Motor neuron (in vitro differentiated cells): ENCODE measurements at regions not wholly inside any gene's neighbourhood (a gene's known extent, or its start where the extent isn't known, plus 50 kb on each side); places are given as distances from the start of the nearest gene placed in this dataset.

Experiments
- ATAC-seq, 8 experiments: fragments of 200-7000 bp; cut with Tn5 transposase; replicated peaks in 6 of 8; 2 replicates each; pipeline ENCODE4 v1.8.0; 2021; ENCODE audit warnings: mild to moderate bottlenecking in 8 of 8, moderate library complexity in 8 of 8
- H3K27ac ChIP-seq, 2 donors: fragments of 250-450 bp; sonication (Bioruptor Pico); 2 replicates each; pipeline ENCODE4 v1.9.0; 2021; ENCODE audit warnings: antibody characterized with exemption in 2 of 2, mild to moderate bottlenecking in 2 of 2, moderate library complexity in 1 of 2
- H3K4me1 ChIP-seq, 2 donors: fragments of 250-450 bp; sonication (Bioruptor Pico); replicated peaks in 1 of 2; 2 replicates each; pipeline ENCODE4 v1.6.1; 2021; ENCODE audit warnings: antibody characterized with exemption in 2 of 2, mild to moderate bottlenecking in 2 of 2, moderate library complexity in 1 of 2
- H3K4me3 ChIP-seq, 5 donors: fragments of 250-450 bp; sonication (Bioruptor Pico); 2 replicates each; pipeline ENCODE4 v1.9.0; 2021; ENCODE audit warnings: antibody characterized with exemption in 5 of 5, mild to moderate bottlenecking in 5 of 5, moderate library complexity in 4 of 5
- WGBS, 10 experiments: fragments of 450-650 bp; shearing (Covaris generic); methylation state at CpG; one replicate each; pipeline ENCODE4 v1.0.0; 2022; 5-methylcytosine and 5-hydroxymethylcytosine counted together
- in situ Hi-C, 9 experiments: fragments of 400-800 bp; cut with MboI; loops; one replicate each; pipeline ENCODE4 v1.15.0; 2021; ENCODE audit warnings: low sequenced_read_pairs in 9 of 9, low pct_unique_long_range_greater_than_20kb in 2 of 9; ENCODE audit not compliant: unreplicated experiment in 9 of 9

DNA sequence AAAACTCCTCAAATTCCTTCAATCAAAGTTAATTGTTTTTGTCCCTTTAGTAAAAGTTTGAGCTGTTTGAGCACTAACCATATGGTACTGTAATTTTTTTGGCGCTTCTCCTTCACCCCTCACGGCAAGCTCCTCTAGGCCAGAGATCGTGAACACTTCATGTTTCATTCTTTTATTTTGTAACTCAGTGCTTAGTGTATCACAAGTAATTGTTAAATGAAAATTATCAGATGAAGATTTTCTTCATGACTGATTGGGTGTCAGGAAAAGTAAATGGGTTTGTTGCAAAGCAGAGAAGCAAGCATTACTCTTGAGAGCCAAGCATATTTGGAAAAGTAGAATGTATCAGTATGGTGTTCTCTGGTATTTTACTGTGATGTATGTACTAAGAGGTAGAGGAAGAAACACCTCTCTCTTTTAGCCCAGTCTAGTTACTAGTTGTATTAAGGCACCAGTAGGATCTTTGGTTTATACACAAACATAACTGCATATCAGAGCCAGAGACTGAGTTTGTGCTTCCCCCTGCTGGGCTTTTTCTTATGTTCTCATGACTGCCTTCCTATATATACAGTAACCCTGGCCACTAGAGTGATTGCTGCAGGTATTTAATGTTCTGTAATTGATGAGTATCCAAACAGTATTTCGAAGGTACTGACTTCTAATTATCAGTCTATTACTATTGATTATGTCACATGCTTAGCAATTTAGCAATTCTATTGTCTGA, 202.3 kb upstream of the KLHL1 start:
- in situ Hi-C loops = loop anchor here in 1 of 9 experiments (25.0 kb wide), 1 partner anchor 223 kb away; no protein-coding TSS in a partner anchor
- Histone ChIP-seq H3K4me3 (no peak overlapping the region), H3K4me1 (no peaks in the 10 kb centered on the region), H3K27ac (no peak overlapping the region)
- peak in 6 of 8 experiments; percentile 62 to 98 (median 82) for ATAC-seq
- WGBS, 10 experiments = 0 to 64% (median 24%) methylated on average over 1 to 4 of the region's 4 CpGs

- H3K4me3 ChIP-seq = no peak overlapping the region
- no peak overlapping the region for H3K27ac ChIP-seq
- H3K4me1 ChIP-seq = peaks cover 0 to 6% of the 10 kb centered on the region in 2 donors
- WGBS, 10 experiments = 90 to 100% (median 93%) methylated on average over 2 to 7 of the region's 12 CpGs; no CpG with 5 or more reads in 7 of the 10 experiments
- ATAC-seq = no peak
- in situ Hi-C loops = no loop called here
Measured at GRCh38 chr13:70297189-70297616, 189.0 kb upstream of the KLHL1 start.

- in situ Hi-C loops = no loop called here
- no peak overlapping the region for H3K4me3 ChIP-seq
- H3K4me1 ChIP-seq = no peaks in the 10 kb centered on the region
- no peak for ATAC-seq
- no peak overlapping the region for H3K27ac ChIP-seq
- WGBS, 10 experiments = 0 to 100% (median 42%) methylated on average over 1 of the region's 1 CpG; no CpG with 5 or more reads in 2 of the 10 experiments
Measured at GRCh38 chr13:70284371-70284770, 176.1 kb upstream of the KLHL1 start.

DNA sequence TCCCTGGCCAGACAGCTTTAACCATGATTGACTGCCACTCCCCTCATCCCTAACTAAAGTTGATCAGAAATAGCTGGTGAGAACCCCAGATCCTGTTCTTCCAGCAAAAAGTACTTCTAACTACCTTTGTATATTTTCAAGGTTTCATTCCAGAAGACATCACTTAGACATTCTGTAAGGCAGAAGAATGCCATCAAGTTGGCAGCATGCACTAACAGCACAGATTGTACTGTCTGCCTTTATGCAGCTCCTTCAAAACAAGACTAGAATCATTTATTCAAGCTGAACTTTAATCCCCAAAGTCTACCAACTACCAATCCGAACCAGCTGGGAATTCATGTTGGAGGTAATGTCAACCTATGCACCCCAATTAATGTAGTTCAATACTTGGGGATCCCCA, 167.6 kb upstream of the KLHL1 start:
- H3K4me3 ChIP-seq = no peak overlapping the region
- in situ Hi-C loops = no loop called here
- 0 to 100% (median 50%) methylated on average over 1 of the region's 1 CpG; no CpG with 5 or more reads in 3 of the 10 experiments for WGBS, 10 experiments
- no peak overlapping the region for H3K27ac ChIP-seq
- H3K4me1 ChIP-seq = no peaks in the 10 kb centered on the region
- no peak for ATAC-seq

DNA sequence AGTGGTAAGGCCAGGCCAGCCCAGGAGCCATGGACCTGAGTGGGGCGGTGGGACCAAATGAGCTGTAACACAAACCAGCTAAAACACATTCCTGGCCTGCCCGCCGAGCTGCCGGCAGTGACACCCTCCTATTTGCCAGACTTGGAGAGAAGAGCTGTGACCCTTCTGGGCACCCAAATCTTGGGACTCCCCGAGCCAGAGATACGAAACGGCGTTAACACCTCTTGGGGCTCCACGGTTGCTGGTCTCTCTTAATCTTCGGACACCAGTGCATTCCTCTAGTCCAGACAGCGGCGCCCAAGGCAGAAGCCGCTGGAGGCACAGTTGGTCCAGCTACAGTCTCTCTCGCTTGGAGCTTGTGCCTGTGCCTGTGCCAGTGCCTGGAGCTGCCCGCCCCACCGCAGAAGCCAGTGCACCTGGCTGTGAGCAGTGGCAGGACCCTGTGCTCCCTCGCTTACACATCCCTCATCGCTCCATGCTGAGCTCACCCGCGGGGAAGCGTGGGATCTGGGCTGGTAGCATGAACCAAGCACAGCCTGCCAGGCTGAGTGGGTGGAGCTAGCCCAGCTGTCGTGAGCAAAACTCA, 147.2 kb upstream of the KLHL1 start:
- no peak overlapping the region for H3K4me3 ChIP-seq
- H3K27ac ChIP-seq = no peak overlapping the region
- 20 to 100% (median 67%) methylated on average over 1 to 7 of the region's 22 CpGs; no CpG with 5 or more reads in 6 of the 10 experiments for WGBS, 10 experiments
- no peaks in the 10 kb centered on the region for H3K4me1 ChIP-seq
- no peak for ATAC-seq
- in situ Hi-C loops = no loop called here

GRCh38 chr13:70253834-70254233, 145.6 kb upstream of the KLHL1 start:
- in situ Hi-C loops = no loop called here
- Histone ChIP-seq H3K4me3 (no peak overlapping the region), H3K4me1 (no peaks in the 10 kb centered on the region), H3K27ac (no peak overlapping the region)
- 0 to 80% (median 20%) methylated on average over 1 of the region's 1 CpG; no CpG with 5 or more reads in 4 of the 10 experiments for WGBS, 10 experiments
- no peak for ATAC-seq

DNA sequence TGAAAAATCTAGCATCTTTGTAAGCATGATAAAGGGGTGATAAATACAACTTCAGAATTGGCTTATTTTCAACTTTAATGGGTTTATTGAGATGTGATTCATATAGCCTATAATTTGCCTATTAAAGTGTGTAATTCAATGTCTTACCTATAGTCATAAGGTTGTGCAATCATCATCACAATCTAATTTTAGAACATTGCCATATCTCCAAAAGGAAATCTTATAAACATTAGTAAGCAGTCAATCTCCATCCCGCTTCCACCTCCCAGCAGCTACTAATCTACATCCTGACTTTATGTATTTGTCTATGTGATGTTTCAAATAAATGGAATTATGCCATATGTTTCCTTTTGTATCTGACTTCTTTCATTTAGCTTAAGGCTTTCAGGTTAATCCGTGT, 145.2 kb upstream of the KLHL1 start:
- Histone ChIP-seq H3K4me1 (no peaks in the 10 kb centered on the region), H3K4me3 (no peak overlapping the region), H3K27ac (no peak overlapping the region)
- 0 to 100% (median 88%) methylated on average over 1 to 2 of the region's 2 CpGs; no CpG with 5 or more reads in 1 of the 10 experiments for WGBS, 10 experiments
- in situ Hi-C loops = no loop called here
- ATAC-seq = no peak

GRCh38 chr13:70249332-70250064, 141.2 kb upstream of the KLHL1 start:
- 13 to 98% (median 93%) methylated on average over 3 to 7 of the region's 8 CpGs; no CpG with 5 or more reads in 2 of the 10 experiments for WGBS, 10 experiments
- Histone ChIP-seq H3K4me1 (no peaks in the 10 kb centered on the region), H3K27ac (no peak overlapping the region), H3K4me3 (no peak overlapping the region)
- ATAC-seq = peak in 5 of 8 experiments; percentile 59 to 93 (median 77)
- in situ Hi-C loops = no loop called here

DNA sequence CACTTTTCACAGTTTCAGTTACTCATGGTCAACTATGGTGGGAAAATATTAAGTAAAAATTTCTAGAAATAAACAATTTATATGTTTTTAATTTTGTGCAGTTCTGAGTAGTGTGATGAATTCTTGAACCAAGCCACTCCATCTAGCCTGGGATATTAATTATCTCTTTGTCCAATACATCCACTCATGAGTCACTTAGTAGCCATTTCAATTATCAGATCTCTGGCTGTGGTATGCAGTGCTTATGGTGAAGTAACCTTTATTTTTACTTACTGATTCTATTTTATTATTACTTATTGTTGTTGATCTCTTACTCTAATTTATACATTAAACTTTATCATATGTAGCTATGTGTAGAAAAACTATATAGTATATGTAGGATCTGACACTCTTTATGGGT, 128.9 kb upstream of the KLHL1 start:
- in situ Hi-C loops = no loop called here
- H3K4me3 ChIP-seq = no peak overlapping the region
- no peaks in the 10 kb centered on the region for H3K4me1 ChIP-seq
- no peak overlapping the region for H3K27ac ChIP-seq
- ATAC-seq = peak in 1 of 8 experiments; percentile 48

- H3K4me3 ChIP-seq = no peak overlapping the region
- H3K4me1 ChIP-seq = no peaks in the 10 kb centered on the region
- in situ Hi-C loops = no loop called here
- 0 to 100% (median 88%) methylated on average over 1 to 2 of the region's 2 CpGs; no CpG with 5 or more reads in 1 of the 10 experiments for WGBS, 10 experiments
- no peak for ATAC-seq
- no peak overlapping the region for H3K27ac ChIP-seq
Measured at GRCh38 chr13:70235565-70235964, 127.3 kb upstream of the KLHL1 start.

GRCh38 chr13:70223911-70224310, 115.7 kb upstream of the KLHL1 start:
- H3K4me3 ChIP-seq = no peak overlapping the region
- in situ Hi-C loops = no loop called here
- H3K4me1 ChIP-seq = no peaks in the 10 kb centered on the region
- 12 to 97% (median 89%) methylated on average over 3 to 6 of the region's 6 CpGs for WGBS, 10 experiments
- H3K27ac ChIP-seq = no peak overlapping the region
- no peak for ATAC-seq

- H3K27ac ChIP-seq = no peak overlapping the region
- WGBS, 10 experiments = 10 to 100% (median 85%) methylated on average over 2 of the region's 2 CpGs; no CpG with 5 or more reads in 1 of the 10 experiments
- no peak for ATAC-seq
- H3K4me3 ChIP-seq = no peak overlapping the region
- no peaks in the 10 kb centered on the region for H3K4me1 ChIP-seq
- in situ Hi-C loops = no loop called here
Measured at GRCh38 chr13:70222926-70223325, 114.7 kb upstream of the KLHL1 start.

GRCh38 chr13:70218618-70219017, 110.4 kb upstream of the KLHL1 start:
- 18 to 100% (median 90%) methylated on average over 2 to 3 of the region's 3 CpGs; no CpG with 5 or more reads in 1 of the 10 experiments for WGBS, 10 experiments
- ATAC-seq = no peak
- in situ Hi-C loops = no loop called here
- Histone ChIP-seq H3K27ac (no peak overlapping the region), H3K4me1 (no peaks in the 10 kb centered on the region), H3K4me3 (no peak overlapping the region)
